WERI-Rb-1 (cell line): ENCODE measurements at regions not wholly inside any gene's neighbourhood (a gene's known extent, or its start where the extent isn't known, plus 50 kb on each side); places are given as distances from the start of the nearest gene placed in this dataset.

Experiments
- DNase-seq: peaks from one replicate; pipeline ENCODE4 v3.0.0-alpha.2; 2020
- H3K27ac ChIP-seq: fragments of 250-450 bp; sonication (Bioruptor Pico); 2 replicates; pipeline ENCODE4 v1.5.1; 2020; ENCODE audit warnings: mild to moderate bottlenecking, moderate library complexity
- H3K27me3 ChIP-seq: fragments of 250-450 bp; sonication (Bioruptor Pico); 2 replicates; pipeline ENCODE4 v1.5.1; 2021; ENCODE audit warnings: mild to moderate bottlenecking, low read depth, moderate library complexity; ENCODE audit not compliant: insufficient read depth, severe bottlenecking
- H3K36me3 ChIP-seq: fragments of 250-450 bp; sonication (Bioruptor Pico); 2 replicates; pipeline ENCODE4 v1.5.1; 2020; ENCODE audit warnings: mild to moderate bottlenecking, moderate library complexity
- H3K4me3 ChIP-seq: 2 replicates; pipeline ENCODE4 v1.5.1; 2011; ENCODE audit warnings: low read depth, mild to moderate bottlenecking, control low read depth, low read length
- H3K9me3 ChIP-seq: fragments of 250-450 bp; sonication (Bioruptor Pico); 2 replicates; pipeline ENCODE4 v1.5.1; 2021; ENCODE audit warnings: mild to moderate bottlenecking, moderate library complexity; ENCODE audit not compliant: severe bottlenecking
- CTCF ChIP-seq: IDR thresholded peaks from 2 replicates; pipeline ENCODE4 v1.5.1; 2011; ENCODE audit warnings: low read depth, mild to moderate bottlenecking, control low read depth, inconsistent platforms, low read length

GRCh38 chr2:173854141-173854540 is 111.0 kb downstream of the SP3 start:
- Histone ChIP-seq H3K27me3 (no peaks in the 10 kb centered on the region), H3K9me3 (no peaks in the 10 kb centered on the region), H3K4me3 (no peak overlapping the region), H3K36me3 (no peaks in the 10 kb centered on the region), H3K27ac (no peak overlapping the region)
- no peak for TF ChIP-seq CTCF
- no peak for DNase-seq

DNA sequence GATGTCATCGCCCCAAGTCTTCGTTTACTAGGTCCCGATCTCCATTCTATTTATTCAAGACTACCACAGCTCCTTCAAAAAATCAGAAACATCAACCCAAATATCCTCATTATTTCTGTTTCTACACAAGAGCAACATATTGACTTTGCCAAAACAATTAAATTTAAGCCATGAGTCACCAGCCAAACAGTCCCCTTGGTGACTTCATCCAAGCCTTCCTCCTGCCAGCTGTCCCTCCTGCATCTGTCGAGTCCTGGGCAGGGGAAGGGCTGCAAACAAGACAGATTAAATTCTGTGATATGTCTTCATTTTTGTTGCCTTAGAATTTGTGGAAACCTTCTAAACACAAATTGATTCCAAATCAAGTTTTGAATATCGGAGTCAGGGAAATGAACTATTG is 110.3 kb downstream of the SP3 start:
- no peaks in the 10 kb centered on the region for H3K36me3 ChIP-seq
- no peaks in the 10 kb centered on the region for H3K27me3 ChIP-seq
- TF ChIP-seq CTCF: no peak
- DNase-seq: peak; percentile 16
- H3K4me3 ChIP-seq: no peak overlapping the region
- no peaks in the 10 kb centered on the region for H3K9me3 ChIP-seq
- no peak overlapping the region for H3K27ac ChIP-seq

DNA sequence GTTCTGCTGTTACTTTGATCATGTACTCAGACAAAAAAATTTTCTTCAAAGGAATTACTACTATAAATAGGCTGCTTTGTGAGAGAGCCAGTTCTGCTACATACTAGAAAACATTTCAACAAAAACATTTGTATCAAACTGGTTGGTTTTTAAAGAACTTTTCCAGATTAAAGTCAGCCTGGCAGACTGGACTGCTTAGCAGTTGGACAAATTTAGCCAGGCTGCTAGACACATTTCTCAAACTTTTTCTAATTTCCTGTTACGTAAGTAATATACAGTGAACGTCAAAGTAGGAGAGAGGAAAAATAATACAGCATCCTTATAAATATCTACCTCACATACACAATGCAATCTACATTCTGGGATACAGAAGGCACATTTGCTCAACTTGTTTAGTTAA is 109.5 kb downstream of the SP3 start:
- no peaks in the 10 kb centered on the region for H3K9me3 ChIP-seq
- no peaks in the 10 kb centered on the region for H3K27me3 ChIP-seq
- H3K27ac ChIP-seq: no peak overlapping the region
- H3K36me3 ChIP-seq: no peaks in the 10 kb centered on the region
- TF ChIP-seq CTCF: no peak
- H3K4me3 ChIP-seq: no peak overlapping the region
- no peak for DNase-seq
